ENCODE measurements at regions not wholly inside any gene's neighbourhood (a gene's known extent, or its start where the extent isn't known, plus 50 kb on each side); places are given as distances from the start of the nearest gene placed in this dataset.

DNA sequence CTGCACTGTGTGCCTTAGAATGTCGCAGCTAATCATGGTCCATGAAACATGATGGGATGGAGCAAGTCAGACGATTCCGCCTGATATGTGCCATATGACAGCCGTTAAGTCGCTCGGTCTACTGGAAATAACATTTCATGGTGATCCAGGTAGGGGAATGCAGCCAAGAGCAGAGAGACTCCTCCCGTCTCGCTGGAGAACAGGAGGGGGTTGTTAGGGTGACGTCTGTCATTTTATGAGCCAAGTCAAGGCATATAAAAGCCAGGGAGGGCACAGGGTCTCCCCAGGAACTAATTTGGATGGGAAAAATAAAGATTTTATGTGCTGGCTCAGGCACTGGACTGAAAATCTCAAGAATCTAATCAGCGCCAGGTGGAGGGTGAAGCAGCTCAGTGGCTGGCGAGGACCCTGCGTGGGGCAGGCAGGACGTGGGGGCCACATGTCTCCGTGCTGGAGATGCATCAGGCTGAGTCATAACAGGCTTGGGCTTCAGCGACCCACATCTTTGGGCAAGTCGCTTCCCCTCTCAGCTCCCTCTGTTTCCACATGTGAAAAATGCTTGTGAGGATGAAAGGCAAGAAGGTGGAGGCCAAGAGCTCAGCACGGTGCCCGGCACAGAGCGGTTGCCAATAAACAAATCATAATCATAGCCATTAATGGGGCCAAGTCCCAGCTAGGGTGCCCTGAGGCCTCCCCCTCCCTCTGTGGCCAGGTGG, 234.6 kb downstream of the ANKRD60 start:
- H3K27ac Mint-ChIP-seq = no peak overlapping the region
- WGBS (ENCODE audit: insufficient coverage) = 78% methylated on average over 19 of the region's 19 CpGs

DNA sequence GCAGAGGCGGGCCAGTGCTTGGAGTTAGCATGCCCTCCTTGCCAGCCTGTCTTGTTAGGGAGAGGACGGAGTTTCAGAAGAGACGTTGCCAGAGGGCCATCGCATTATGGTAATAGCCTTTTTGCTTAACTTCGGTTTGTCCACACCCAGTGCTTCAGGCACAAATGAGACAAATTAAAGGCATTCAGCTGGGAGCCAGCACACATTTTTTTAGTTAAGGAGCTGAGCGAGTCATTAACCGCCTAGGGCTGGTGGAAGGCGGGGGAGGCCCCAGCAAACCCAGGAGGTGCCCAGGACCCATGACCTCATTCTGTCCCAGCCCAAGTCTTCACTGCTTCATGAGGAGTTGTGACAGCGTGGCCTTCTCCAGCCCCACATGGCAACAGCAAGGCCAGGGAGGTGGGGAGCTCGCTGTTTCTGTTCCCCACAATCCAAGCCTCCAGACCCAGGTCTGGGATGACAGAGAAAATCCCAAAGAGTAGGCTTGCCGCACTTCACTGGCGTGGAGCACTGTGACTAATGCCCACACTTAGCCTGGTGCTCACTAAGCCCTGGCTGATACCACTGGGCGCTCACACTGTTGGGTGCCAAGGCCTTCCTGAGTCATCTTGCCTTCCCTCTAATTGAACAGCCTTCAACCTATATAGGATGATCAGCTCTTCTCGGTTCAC, 237.1 kb downstream of the ANKRD60 start:
- Mint-ChIP-seq H3K9me3 (no peaks in the 10 kb centered on the region), H3K27me3 (ENCODE audit: low read depth in 2 of 2) (peaks cover 0 to 3% of the 10 kb centered on the region in 2 donors), H3K36me3 (no peaks in the 10 kb centered on the region), H3K27ac (no peak overlapping the region), H3K4me1 (no peaks in the 10 kb centered on the region), H3K4me3 (no peak overlapping the region)
- ATAC-seq = no peak
- intact Hi-C loops (cut with micrococcal nuclease) = no loop called here
- Histone ChIP-seq H3K36me3 (ENCODE audit: control insufficient read depth, insufficient read depth, low read length) (no peaks in the 10 kb centered on the region), H3K4me1 (ENCODE audit: control insufficient read depth, insufficient read depth, low read length) (no peaks in the 10 kb centered on the region), H3K9me3 (ENCODE audit: control insufficient read depth, insufficient read depth, low read length) (no peaks in the 10 kb centered on the region), H3K4me3 (ENCODE audit: low read length) (no peak overlapping the region), H3K27me3 (ENCODE audit: control insufficient read depth, insufficient read depth, low read length) (no peaks in the 10 kb centered on the region), H3K27ac (ENCODE audit: low read length) (no peak overlapping the region)
- 88% methylated on average over 14 of the region's 14 CpGs for WGBS (ENCODE audit: insufficient coverage)
- TF ChIP-seq, protein P1, sequence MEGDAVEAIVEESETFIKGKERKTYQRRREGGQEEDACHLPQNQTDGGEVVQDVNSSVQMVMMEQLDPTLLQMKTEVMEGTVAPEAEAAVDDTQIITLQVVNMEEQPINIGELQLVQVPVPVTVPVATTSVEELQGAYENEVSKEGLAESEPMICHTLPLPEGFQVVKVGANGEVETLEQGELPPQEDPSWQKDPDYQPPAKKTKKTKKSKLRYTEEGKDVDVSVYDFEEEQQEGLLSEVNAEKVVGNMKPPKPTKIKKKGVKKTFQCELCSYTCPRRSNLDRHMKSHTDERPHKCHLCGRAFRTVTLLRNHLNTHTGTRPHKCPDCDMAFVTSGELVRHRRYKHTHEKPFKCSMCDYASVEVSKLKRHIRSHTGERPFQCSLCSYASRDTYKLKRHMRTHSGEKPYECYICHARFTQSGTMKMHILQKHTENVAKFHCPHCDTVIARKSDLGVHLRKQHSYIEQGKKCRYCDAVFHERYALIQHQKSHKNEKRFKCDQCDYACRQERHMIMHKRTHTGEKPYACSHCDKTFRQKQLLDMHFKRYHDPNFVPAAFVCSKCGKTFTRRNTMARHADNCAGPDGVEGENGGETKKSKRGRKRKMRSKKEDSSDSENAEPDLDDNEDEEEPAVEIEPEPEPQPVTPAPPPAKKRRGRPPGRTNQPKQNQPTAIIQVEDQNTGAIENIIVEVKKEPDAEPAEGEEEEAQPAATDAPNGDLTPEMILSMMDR (IDR thresholded peaks at IDR 0.05) = no peak
- DNase-seq = no peak

More for the DNA sequence above, 234.6 kb downstream of the ANKRD60 start:
- DNase-seq = no peak
- intact Hi-C loops (cut with micrococcal nuclease) = no loop called here
- Mint-ChIP-seq H3K4me3 (no peak overlapping the region), H3K36me3 (no peaks in the 10 kb centered on the region), H3K9me3 (no peaks in the 10 kb centered on the region), H3K4me1 (no peaks in the 10 kb centered on the region), H3K27me3 (ENCODE audit: low read depth in 2 of 2) (peaks cover 10 to 12% of the 10 kb centered on the region in 2 donors)
- H3K4me1 ChIP-seq (ENCODE audit: control insufficient read depth, insufficient read depth, low read length) = peaks cover 5% of the 10 kb centered on the region
- no peak for ATAC-seq
- H3K9me3 ChIP-seq (ENCODE audit: control insufficient read depth, insufficient read depth, low read length) = no peaks in the 10 kb centered on the region
- H3K27me3 ChIP-seq (ENCODE audit: control insufficient read depth, insufficient read depth, low read length) = no peaks in the 10 kb centered on the region
- H3K27ac ChIP-seq (ENCODE audit: low read length) = no peak overlapping the region
- H3K4me3 ChIP-seq (ENCODE audit: low read length) = no peak overlapping the region
- TF ChIP-seq, protein P1 (IDR thresholded peaks at IDR 0.05) = no peak
- no peaks in the 10 kb centered on the region for H3K36me3 ChIP-seq (ENCODE audit: control insufficient read depth, insufficient read depth, low read length)

DNA sequence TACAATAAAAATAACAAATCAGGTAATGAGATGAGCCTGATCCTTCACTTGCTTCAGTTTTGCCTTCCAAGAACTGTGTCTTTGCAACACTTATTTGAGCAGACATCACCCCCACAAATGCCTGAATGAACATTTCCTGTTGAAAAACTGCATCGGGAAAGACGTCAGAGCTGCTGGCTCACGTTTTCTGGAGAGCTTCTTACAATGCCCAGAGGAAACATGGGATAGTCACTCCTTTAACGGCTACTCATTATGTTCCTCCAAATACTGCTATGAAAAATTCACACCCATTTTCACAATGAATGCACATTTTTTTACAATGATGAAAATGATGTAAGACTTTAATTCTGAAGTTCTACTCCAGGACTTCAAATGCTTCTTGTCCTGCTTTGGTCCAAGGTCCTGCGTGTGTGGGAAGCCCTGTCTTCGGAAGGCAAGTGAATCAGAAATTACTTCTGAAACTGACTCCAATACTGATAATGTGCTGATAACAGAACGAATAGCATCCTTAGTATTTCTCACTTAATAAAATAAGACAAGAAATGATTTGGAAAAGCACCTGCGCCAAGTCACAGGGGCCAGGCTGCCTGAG, 238.0 kb downstream of the ANKRD60 start:
- no peaks in the 10 kb centered on the region for H3K9me3 Mint-ChIP-seq
- 65% methylated on average over 7 of the region's 8 CpGs for WGBS (ENCODE audit: insufficient coverage)
- intact Hi-C loops (cut with micrococcal nuclease) = no loop called here

More for the DNA sequence above, 238.0 kb downstream of the ANKRD60 start:
- no peaks in the 10 kb centered on the region for H3K4me1 Mint-ChIP-seq
- ATAC-seq = no peak
- no peaks in the 10 kb centered on the region for H3K36me3 Mint-ChIP-seq
- Histone ChIP-seq H3K36me3 (ENCODE audit: control insufficient read depth, insufficient read depth, low read length) (no peaks in the 10 kb centered on the region), H3K9me3 (ENCODE audit: control insufficient read depth, insufficient read depth, low read length) (no peaks in the 10 kb centered on the region), H3K4me3 (ENCODE audit: low read length) (no peak overlapping the region), H3K27ac (ENCODE audit: low read length) (no peak overlapping the region), H3K27me3 (ENCODE audit: control insufficient read depth, insufficient read depth, low read length) (no peaks in the 10 kb centered on the region), H3K4me1 (ENCODE audit: control insufficient read depth, insufficient read depth, low read length) (no peaks in the 10 kb centered on the region)
- peaks cover 0 to 3% of the 10 kb centered on the region in 2 donors for H3K27me3 Mint-ChIP-seq (ENCODE audit: low read depth in 2 of 2)
- H3K27ac Mint-ChIP-seq = no peak overlapping the region
- TF ChIP-seq, protein P1 (IDR thresholded peaks at IDR 0.05) = no peak
- H3K4me3 Mint-ChIP-seq = no peak overlapping the region
- no peak for DNase-seq

Data from natural killer cell (primary cell).